GM12878 (cell line): ENCODE measurements at regions not wholly inside any gene's neighbourhood (a gene's known extent, or its start where the extent isn't known, plus 50 kb on each side); places are given as distances from the start of the nearest gene placed in this dataset.

Experiments
- ATAC-seq: fragments of 200-7000 bp; cut with Tn5 transposase; 3 replicates; pipeline ENCODE4 v1.9.1; 2020; ENCODE audit warnings: mild to moderate bottlenecking, moderate library complexity
- BruUV-seq: library from RNA; stranded (reverse); fragments of 400-500 nt; replicated peaks from 2 replicates; lab custom pipeline; 2021; lab: Mats Ljungman, UMichigan
- CTCF ChIA-PET: fragments of 300-600 bp; sonication (Branson Sonifier 250); formaldehyde crosslinking; extraction: SDS; loops from one replicate; lab custom pipeline; 2021; ENCODE audit warnings: inconsistent platforms; lab: Yijun Ruan, JAX
- POLR2A ChIA-PET: fragments of 350-600 bp; formaldehyde crosslinking; extraction: SDS; loops from one replicate; lab custom pipeline; 2021; ENCODE audit warnings: inconsistent platforms; lab: Charles Lee
- RAD21 ChIA-PET: fragments of 300-600 bp; sonication (Branson Sonifier 250); formaldehyde crosslinking; loops from one replicate; lab custom pipeline; 2023; ENCODE audit warnings: antibody characterized with exemption; ENCODE audit not compliant: unreplicated experiment; lab: Charles Lee
- SMC1A ChIA-PET: fragments of 300-600 bp; sonication (Branson Sonifier 250); formaldehyde crosslinking; loops from one replicate; lab custom pipeline; 2023; ENCODE audit not compliant: unreplicated experiment, uncharacterized antibody; lab: Charles Lee
- DNase-seq: peaks from one replicate; pipeline ENCODE4 v3.0.0-alpha.2; 2011; ENCODE audit warnings: low read depth, low spot score
- FAIRE-seq: peaks from 3 replicates; lab custom pipeline; 2011; peaks lifted over from hg19 to GRCh38; lab: Jason Lieb, UNC
- H2AFZ ChIP-seq: 2 replicates; pipeline ENCODE4 v1.6.0; 2011; ENCODE audit warnings: low read depth, low read length, control low read depth; ENCODE audit not compliant: control insufficient read depth
- H3K27ac ChIP-seq: 2 replicates; pipeline ENCODE4 v1.5.1; 2011; ENCODE audit warnings: control low read depth; ENCODE audit not compliant: control insufficient read depth, insufficient read depth
- H3K27me3 ChIP-seq, 2 experiments: replicated peaks in 1 of 2; 2 replicates each; pipeline versions ENCODE4 v1.6.0 to v1.6.1; 2011; ENCODE audit warnings: low read length in 1 of 2; ENCODE audit not compliant: control insufficient read depth in 2 of 2, insufficient read depth in 2 of 2
- H3K36me3 ChIP-seq, 2 experiments: 2 replicates each; pipeline ENCODE4 v1.5.1; 2011; ENCODE audit warnings: low read length in 1 of 2; ENCODE audit not compliant: control insufficient read depth in 2 of 2, insufficient read depth in 2 of 2
- H3K4me1 ChIP-seq: 2 replicates; pipeline ENCODE4 v1.6.1; 2011; ENCODE audit warnings: mild to moderate bottlenecking, low read length, moderate library complexity, mixed read lengths; ENCODE audit not compliant: control insufficient read depth, insufficient read depth
- H3K4me2 ChIP-seq: 2 replicates; pipeline ENCODE4 v1.6.0; 2011; ENCODE audit warnings: control low read depth; ENCODE audit not compliant: control insufficient read depth, insufficient read depth
- H3K4me3 ChIP-seq: fragments of 200-600 bp; sonication (generic); 2 replicates; pipeline ENCODE4 v1.5.1; 2016
- H3K79me2 ChIP-seq: 2 replicates; pipeline ENCODE4 v1.6.0; 2011; ENCODE audit warnings: low read length; ENCODE audit not compliant: control insufficient read depth, insufficient read depth
- H3K9ac ChIP-seq: 2 replicates; pipeline ENCODE4 v1.8.0; 2011; ENCODE audit warnings: low read length, control low read depth, mixed read lengths; ENCODE audit not compliant: control insufficient read depth, insufficient read depth
- H3K9me3 ChIP-seq: replicated peaks from 3 replicates; pipeline ENCODE4 v1.5.1; 2011; ENCODE audit warnings: mild to moderate bottlenecking, low read length; ENCODE audit not compliant: control insufficient read depth, insufficient read depth
- H4K20me1 ChIP-seq: 2 replicates; pipeline ENCODE4 v1.6.0; 2011; ENCODE audit not compliant: control insufficient read depth, insufficient read depth
- BCL3 ChIP-seq: IDR thresholded peaks from 2 replicates; pipeline ENCODE4 v1.6.1; 2011; ENCODE audit warnings: borderline replicate concordance, low read depth, mild to moderate bottlenecking, moderate library complexity, low read length; ENCODE audit not compliant: insufficient read depth, poor library complexity, severe bottlenecking
- CREM ChIP-seq: IDR thresholded peaks from 2 replicates; pipeline ENCODE4 v1.6.1; 2014; ENCODE audit warnings: antibody characterized with exemption, low read depth
- DPF2 ChIP-seq: fragments of 450-650 bp; IDR thresholded peaks from 2 replicates; pipeline ENCODE4 v1.6.1; 2017; ENCODE audit warnings: mild to moderate bottlenecking
- EGR1 ChIP-seq, 2 experiments: IDR thresholded peaks; 1 replicate in 1 of 2; 2 replicates in 1 of 2; pipeline ENCODE4 v1.6.1; 2011 to 2012; ENCODE audit warnings: low read depth in 2 of 2, low read length in 2 of 2, borderline replicate concordance in 1 of 2, mild to moderate bottlenecking in 1 of 2, moderate library complexity in 1 of 2
- KAT2A ChIP-seq: conservative IDR thresholded peaks from 2 replicates; pipeline ENCODE4 v1.6.1; 2011; ENCODE audit warnings: low read depth, low read length; ENCODE audit not compliant: control insufficient read depth
- RELB ChIP-seq: fragments of 450-650 bp; IDR thresholded peaks from 2 replicates; pipeline ENCODE4 v1.6.1; 2017; ENCODE audit warnings: low read depth, mild to moderate bottlenecking, moderate library complexity
- REST ChIP-seq: IDR thresholded peaks from 2 replicates; pipeline ENCODE4 v1.6.1; 2012; ENCODE audit warnings: mild to moderate bottlenecking, low read depth, low read length
- SMC3 ChIP-seq: IDR thresholded peaks from 2 replicates; pipeline ENCODE4 v1.6.1; 2011; ENCODE audit warnings: low read length, improper control_type of control experiment, borderline replicate concordance
- ZNF207 ChIP-seq: fragments of 450-650 bp; IDR thresholded peaks from 2 replicates; pipeline ENCODE4 v1.6.1; 2014; ENCODE audit warnings: antibody characterized with exemption, mild to moderate bottlenecking, borderline replicate concordance
- ZNF592 ChIP-seq: fragments of 450-650 bp; IDR thresholded peaks from 2 replicates; pipeline ENCODE4 v1.6.1; 2017; ENCODE audit warnings: mild to moderate bottlenecking, moderate library complexity
- WGBS: methylation state at CpG from one replicate; pipeline ENCODE4 v1.1.6; 2016; ENCODE audit warnings: low lambda C conversion rate; ENCODE audit not compliant: insufficient replicate concordance, insufficient coverage; ENCODE audit errors: missing lambda C conversion rate; 5-methylcytosine and 5-hydroxymethylcytosine counted together
- in situ Hi-C: fragments of 300-500 bp; cut with MboI; formaldehyde crosslinking; loops from 9 replicates; pipeline ENCODE4 v1.14.3; 2018; ENCODE audit warnings: mixed read lengths
- intact Hi-C: fragments of 100-400 bp; cut with micrococcal nuclease; formaldehyde crosslinking; loops from one replicate; pipeline ENCODE4 v1.14.2; 2022; ENCODE audit not compliant: unreplicated experiment

GRCh38 chr1:34412598-34413370 is 236.1 kb downstream of the C1orf94 start (continued):
- TF ChIP-seq CREM = no peak
- TF ChIP-seq SMC3 = no peak
- TF ChIP-seq KAT2A = no peak
- TF ChIP-seq DPF2 = no peak

GRCh38 chr1:34415140-34415539 is 238.4 kb downstream of the C1orf94 start:
- Histone ChIP-seq H3K27ac (no peak overlapping the region), H4K20me1 (no peaks in the 10 kb centered on the region), H3K4me2 (no peak overlapping the region), H3K4me3 (no peak overlapping the region), H2AFZ (no peak overlapping the region), H3K79me2 (no peaks in the 10 kb centered on the region), H3K27me3 (no peaks in the 10 kb centered on the region; a peak in 1 of 4 replicates), H3K9me3 (no peaks in the 10 kb centered on the region), H3K4me1 (no peaks in the 10 kb centered on the region), H3K36me3 (no peaks in the 10 kb centered on the region), H3K9ac (no peak overlapping the region)
- SMC1A ChIA-PET = no interaction called here
- FAIRE-seq = no peak
- intact Hi-C loops = no loop called here
- in situ Hi-C loops = no loop called here
- no TSS peak for BruUV-seq
- CTCF ChIA-PET = interaction anchor here (0.8 kb wide), 1 partner anchor 17 kb away, joined by 4 read pairs; no protein-coding TSS in a partner anchor
- POLR2A ChIA-PET = no interaction called here
- no peak for ATAC-seq
- no peak for DNase-seq
- 16% methylated on average over 6 of the region's 6 CpGs for WGBS
- RAD21 ChIA-PET = interaction anchor here (1.1 kb wide), 1 partner anchor 30 kb away, joined by 3 read pairs; no protein-coding TSS in a partner anchor
- TF ChIP-seq RELB (no peak), ZNF592 (no peak), REST (no peak), ZNF207 (no peak), EGR1 (IDR thresholded peaks at IDR 0.05; ENCODE audit: borderline replicate concordance in 1 of 2, low read depth in 2 of 2, low read length in 2 of 2) (no peak), BCL3 (no peak)
